ENCODE measurements at regions not wholly inside any gene's neighbourhood (a gene's known extent, or its start where the extent isn't known, plus 50 kb on each side); places are given as distances from the start of the nearest gene placed in this dataset.

DNA sequence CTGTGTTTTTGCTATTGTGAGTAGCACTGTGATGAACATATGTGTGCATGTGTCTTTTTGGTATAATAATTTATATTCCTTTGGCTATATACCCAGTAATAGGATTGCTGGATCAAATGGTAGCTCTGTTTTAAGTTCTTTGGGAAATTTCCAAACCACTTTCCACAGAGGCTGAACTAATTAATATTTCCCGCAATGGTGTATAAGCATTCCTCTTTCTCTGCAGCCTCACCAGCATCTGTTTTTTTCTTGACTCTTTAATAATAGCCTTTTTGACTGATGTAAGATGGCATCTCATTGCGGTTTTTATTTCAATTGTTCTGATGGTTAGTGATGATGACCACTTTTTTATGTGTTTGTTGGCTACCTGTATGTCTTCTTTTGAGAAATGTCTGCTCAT, 247.7 kb upstream of the NDST3 start:
- POLR2A ChIA-PET: no interaction called here
- no peak for DNase-seq (ENCODE audit: extremely low spot score)
- CTCF ChIA-PET: no interaction called here
- no peak for TF ChIP-seq FOXA1 (IDR thresholded peaks at IDR 0.05)
- no peak for TF ChIP-seq ARNT (IDR thresholded peaks at IDR 0.05)
- TF ChIP-seq NFRKB (IDR thresholded peaks at IDR 0.05): no peak
- TF ChIP-seq FOXM1 (IDR thresholded peaks at IDR 0.05; ENCODE audit: borderline replicate concordance): no peak
- no peak for TF ChIP-seq CTBP1 (IDR thresholded peaks at IDR 0.05; ENCODE audit: borderline replicate concordance)
- TF ChIP-seq SP1 (IDR thresholded peaks at IDR 0.05): no peak

DNA sequence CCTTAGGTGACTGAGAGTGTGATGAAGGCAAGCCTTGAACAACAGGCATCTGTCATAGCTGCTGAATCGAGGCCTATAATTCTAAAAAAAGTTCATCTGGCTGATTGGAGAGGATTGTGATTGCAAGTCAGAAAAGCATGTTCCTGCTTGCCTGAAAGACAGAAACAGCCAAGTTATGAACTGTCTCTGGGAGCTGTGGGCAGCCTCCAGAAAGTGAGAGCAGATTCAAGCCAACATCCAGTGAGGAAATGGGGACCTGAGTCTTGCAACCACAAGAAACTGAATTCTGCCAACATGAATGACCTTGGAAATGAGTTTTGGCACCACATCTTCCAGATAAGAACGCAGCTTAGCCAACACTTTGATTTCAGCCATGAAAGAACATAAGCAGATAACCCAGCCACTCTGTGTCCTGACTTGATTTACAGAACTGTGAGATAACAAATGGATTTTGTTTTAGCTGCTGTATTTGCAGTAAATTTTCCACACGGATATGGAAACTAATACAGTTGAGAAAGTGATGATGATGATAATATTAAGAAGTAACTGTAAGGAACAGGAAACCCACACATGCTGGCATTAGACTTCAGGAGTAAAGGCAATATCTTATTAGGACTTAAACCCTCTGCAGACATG, 240.3 kb upstream of the NDST3 start:
- DNase-seq (ENCODE audit: extremely low spot score): no peak
- TF ChIP-seq SUZ12 (IDR thresholded peaks at IDR 0.05): no peak
- TF ChIP-seq SP1 (IDR thresholded peaks at IDR 0.05): no peak
- TF ChIP-seq BHLHE40 (IDR thresholded peaks at IDR 0.05; ENCODE audit: borderline replicate concordance): no peak
- no peak for TF ChIP-seq FOXK2 (IDR thresholded peaks at IDR 0.05)
- POLR2A ChIA-PET: no interaction called here
- CTCF ChIA-PET: no interaction called here

DNA sequence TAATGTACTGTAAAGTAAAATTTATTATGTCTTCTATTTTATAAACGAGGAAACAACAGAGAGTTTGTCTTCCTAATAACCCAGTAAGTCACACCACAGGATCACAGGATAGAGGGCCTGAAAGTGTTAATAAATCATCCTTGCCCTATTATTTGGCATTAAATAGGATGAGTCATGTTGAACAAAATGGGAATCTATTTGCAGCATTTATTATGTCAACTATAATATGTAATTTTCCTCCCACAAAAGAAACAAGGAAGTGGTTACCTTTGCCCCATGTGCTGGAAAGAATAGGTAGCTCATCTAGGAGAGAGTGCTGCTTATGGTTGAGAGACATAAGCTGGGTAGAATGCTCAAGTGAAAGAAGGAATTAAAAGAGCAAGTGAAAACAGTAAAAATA, 237.6 kb upstream of the NDST3 start:
- no peak for TF ChIP-seq ARNT (IDR thresholded peaks at IDR 0.05)
- TF ChIP-seq CTBP1 (IDR thresholded peaks at IDR 0.05; ENCODE audit: borderline replicate concordance): no peak
- DNase-seq (ENCODE audit: extremely low spot score): no peak
- CTCF ChIA-PET: no interaction called here
- POLR2A ChIA-PET: no interaction called here

DNA sequence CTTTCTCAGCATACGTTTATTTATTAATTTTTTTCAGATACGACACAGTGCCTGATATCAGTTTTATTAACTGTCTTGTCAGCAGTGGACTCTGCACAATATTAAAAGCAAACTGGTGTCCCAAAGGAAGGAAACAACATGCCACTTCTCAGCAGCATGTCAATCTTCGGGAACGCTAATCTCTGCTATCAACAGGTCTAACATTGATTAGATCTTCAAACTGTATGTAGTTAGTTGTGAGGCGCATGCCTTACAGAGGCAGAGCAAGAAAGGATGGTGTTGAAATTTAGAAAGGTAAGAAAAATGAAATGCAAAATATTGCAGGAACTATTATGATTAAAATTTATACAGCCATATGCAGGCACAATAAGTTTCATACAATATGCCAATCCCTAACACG, 233.7 kb upstream of the NDST3 start:
- DNase-seq (ENCODE audit: extremely low spot score): no peak
- ChIA-PET POLR2A (no interaction called here), CTCF (no interaction called here)
- TF ChIP-seq ZNF384 (IDR thresholded peaks at IDR 0.05) (no peak), CTBP1 (IDR thresholded peaks at IDR 0.05; ENCODE audit: borderline replicate concordance) (no peak)

- CTCF ChIA-PET: no interaction called here
- no peak for DNase-seq (ENCODE audit: extremely low spot score)
- POLR2A ChIA-PET: no interaction called here
- no peak for TF ChIP-seq NFRKB (IDR thresholded peaks at IDR 0.05)
- TF ChIP-seq SUZ12 (IDR thresholded peaks at IDR 0.05): no peak
- TF ChIP-seq CTBP1 (IDR thresholded peaks at IDR 0.05; ENCODE audit: borderline replicate concordance): no peak
- no peak for TF ChIP-seq ARNT (IDR thresholded peaks at IDR 0.05)
- no peak for TF ChIP-seq LEF1 (IDR thresholded peaks at IDR 0.05; ENCODE audit: borderline replicate concordance)
- no peak for TF ChIP-seq BHLHE40 (IDR thresholded peaks at IDR 0.05; ENCODE audit: borderline replicate concordance)
Observed at GRCh38 chr4:117801756-117802155, 232.5 kb upstream of the NDST3 start.

DNA sequence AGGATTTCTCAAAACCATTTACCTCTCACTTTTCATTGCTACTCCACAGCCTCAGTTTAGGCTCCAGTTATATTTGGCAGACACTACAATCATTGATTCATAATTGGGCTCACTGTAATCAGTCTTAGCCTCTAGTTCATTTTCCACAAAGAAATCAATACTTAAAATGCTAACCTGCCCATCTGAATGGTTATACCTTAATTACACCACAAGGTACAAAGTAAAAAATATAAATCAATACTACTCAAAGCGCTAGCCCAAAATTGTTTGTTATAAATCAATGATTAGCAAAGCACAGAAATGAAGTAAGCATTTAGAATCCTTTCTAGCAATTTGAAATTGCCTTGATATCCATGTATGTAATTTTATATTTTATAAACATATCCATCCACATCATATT, 222.6 kb upstream of the NDST3 start:
- CTCF ChIA-PET: no interaction called here
- POLR2A ChIA-PET: no interaction called here
- no peak for DNase-seq (ENCODE audit: extremely low spot score)

DNA sequence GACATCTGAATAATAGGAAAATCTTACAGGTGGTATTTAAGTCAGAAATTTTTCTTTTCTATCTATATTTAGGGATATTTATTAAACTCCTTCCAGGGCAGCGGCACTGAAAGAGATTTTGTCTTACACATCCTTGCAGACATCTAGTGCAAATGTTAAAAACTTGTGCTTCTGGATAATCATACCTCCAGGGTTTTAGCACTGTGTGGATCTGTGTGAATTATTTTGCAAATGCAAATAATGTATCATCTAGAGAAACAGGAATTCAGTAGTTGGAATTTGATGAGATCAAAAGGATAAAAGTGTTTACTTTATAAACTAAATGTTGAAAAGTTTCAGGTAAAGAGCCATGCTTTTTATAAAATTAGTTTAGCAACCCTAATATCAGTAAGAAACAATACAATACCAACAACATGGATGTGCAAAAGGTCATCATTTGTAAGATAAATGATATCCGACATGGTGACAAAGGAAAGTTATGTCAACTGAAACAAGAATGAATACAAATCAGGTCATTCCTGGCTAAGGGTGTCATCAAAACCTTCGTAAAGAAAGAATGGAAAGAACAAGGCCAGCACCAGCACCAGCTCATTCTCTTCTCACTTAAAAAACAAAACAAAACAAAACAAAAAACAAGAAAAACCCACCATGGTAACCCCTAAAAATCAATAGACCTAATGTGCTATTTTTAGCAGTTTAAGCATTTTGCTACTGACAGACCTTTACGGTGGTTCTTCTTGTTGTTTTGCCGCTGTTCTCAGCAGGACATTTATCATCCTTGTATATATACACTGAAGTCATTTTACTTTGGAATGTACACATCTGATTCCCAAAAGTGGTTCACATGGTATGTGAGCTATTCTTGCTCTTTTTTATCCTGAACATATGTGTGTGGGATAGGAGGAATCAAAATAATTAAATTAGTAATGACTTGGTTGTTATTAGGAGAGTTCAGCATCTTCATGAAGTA, 219.7 kb upstream of the NDST3 start:
- TF ChIP-seq BHLHE40 (IDR thresholded peaks at IDR 0.05; ENCODE audit: borderline replicate concordance) (no peak), LEF1 (IDR thresholded peaks at IDR 0.05; ENCODE audit: borderline replicate concordance) (no peak), L3MBTL2 (conservative IDR thresholded peaks at IDR 0.05) (no peak), FOXM1 (IDR thresholded peaks at IDR 0.05; ENCODE audit: borderline replicate concordance) (no peak), NFRKB (IDR thresholded peaks at IDR 0.05) (no peak), HDGF (IDR thresholded peaks at IDR 0.05; ENCODE audit: borderline replicate concordance) (no peak), SUZ12 (IDR thresholded peaks at IDR 0.05) (no peak), ELF4 (IDR thresholded peaks at IDR 0.05) (no peak), ZNF384 (IDR thresholded peaks at IDR 0.05) (no peak), FOXK2 (IDR thresholded peaks at IDR 0.05) (no peak), CTBP1 (IDR thresholded peaks at IDR 0.05; ENCODE audit: borderline replicate concordance) (no peak), SP1 (IDR thresholded peaks at IDR 0.05) (no peak)
- TF ChIP-seq, protein P1, sequence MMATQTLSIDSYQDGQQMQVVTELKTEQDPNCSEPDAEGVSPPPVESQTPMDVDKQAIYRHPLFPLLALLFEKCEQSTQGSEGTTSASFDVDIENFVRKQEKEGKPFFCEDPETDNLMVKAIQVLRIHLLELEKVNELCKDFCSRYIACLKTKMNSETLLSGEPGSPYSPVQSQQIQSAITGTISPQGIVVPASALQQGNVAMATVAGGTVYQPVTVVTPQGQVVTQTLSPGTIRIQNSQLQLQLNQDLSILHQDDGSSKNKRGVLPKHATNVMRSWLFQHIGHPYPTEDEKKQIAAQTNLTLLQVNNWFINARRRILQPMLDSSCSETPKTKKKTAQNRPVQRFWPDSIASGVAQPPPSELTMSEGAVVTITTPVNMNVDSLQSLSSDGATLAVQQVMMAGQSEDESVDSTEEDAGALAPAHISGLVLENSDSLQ (IDR thresholded peaks at IDR 0.05): no peak
- CTCF ChIA-PET: no interaction called here
- DNase-seq (ENCODE audit: extremely low spot score): no peak
- POLR2A ChIA-PET: no interaction called here

More for the DNA sequence above, 222.6 kb upstream of the NDST3 start:
- TF ChIP-seq TARDBP (IDR thresholded peaks at IDR 0.05) (no peak), FOXK2 (IDR thresholded peaks at IDR 0.05) (no peak), NFRKB (IDR thresholded peaks at IDR 0.05) (no peak), ZNF384 (IDR thresholded peaks at IDR 0.05) (no peak), L3MBTL2 (conservative IDR thresholded peaks at IDR 0.05) (no peak), LEF1 (IDR thresholded peaks at IDR 0.05; ENCODE audit: borderline replicate concordance) (no peak), HDGF (IDR thresholded peaks at IDR 0.05; ENCODE audit: borderline replicate concordance) (no peak), ELF4 (IDR thresholded peaks at IDR 0.05) (no peak), CTBP1 (IDR thresholded peaks at IDR 0.05; ENCODE audit: borderline replicate concordance) (no peak), BHLHE40 (IDR thresholded peaks at IDR 0.05; ENCODE audit: borderline replicate concordance) (no peak), SUZ12 (IDR thresholded peaks at IDR 0.05) (no peak), ARNT (IDR thresholded peaks at IDR 0.05) (no peak), SP1 (IDR thresholded peaks at IDR 0.05) (no peak), FOXM1 (IDR thresholded peaks at IDR 0.05; ENCODE audit: borderline replicate concordance) (no peak), FOXA1 (IDR thresholded peaks at IDR 0.05) (no peak)
- TF ChIP-seq, protein P1 (IDR thresholded peaks at IDR 0.05): no peak

All from HEK293T (cell line).